Peyer's patch (tissue), 4 donors: ENCODE measurements at regions not wholly inside any gene's neighbourhood (a gene's known extent, or its start where the extent isn't known, plus 50 kb on each side); places are given as distances from the start of the nearest gene placed in this dataset.

Source experiments
- DNase-seq, 3 donors: peaks; one replicate each; pipeline ENCODE4 v3.0.0-alpha.2; 2017 to 2019
- H3K27ac ChIP-seq, 4 donors: fragments of 200-600 bp; sonication (generic); one replicate each; pipeline ENCODE4 v1.5.1; 2016 to 2019
- H3K27me3 ChIP-seq, 2 donors: fragments of 200-600 bp; sonication (generic); one replicate each; pipeline ENCODE4 v1.5.1; 2019
- H3K36me3 ChIP-seq, 3 donors: fragments of 200-600 bp; sonication (generic); one replicate each; pipeline ENCODE4 v1.5.1; 2016 to 2019
- H3K4me1 ChIP-seq, 4 donors: fragments of 200-600 bp; sonication (generic); one replicate each; pipeline ENCODE4 v1.5.1; 2016 to 2019
- H3K4me3 ChIP-seq, 4 donors: fragments of 200-600 bp; sonication (generic); 1 replicate in 3 of 4; 2 replicates in 1 of 4; pipeline ENCODE4 v1.5.1; 2016 to 2019; ENCODE audit warnings: mild to moderate bottlenecking in 1 of 4
- H3K9me3 ChIP-seq, 4 donors: fragments of 200-600 bp; sonication (generic); one replicate each; pipeline ENCODE4 v1.5.1; 2016 to 2019; ENCODE audit warnings: mild to moderate bottlenecking in 1 of 4
- CTCF ChIP-seq, 6 experiments: fragments of 450-650 bp in 4 of 6; fragments of 200-600 bp in 2 of 6; sonication (generic) in 1 of 6; IDR thresholded peaks; one replicate each; pipeline ENCODE4 v1.5.1; 2017 to 2019; ENCODE audit warnings: antibody characterized with exemption in 6 of 6, mild to moderate bottlenecking in 3 of 6, moderate library complexity in 1 of 6
- POLR2A ChIP-seq, 2 donors: fragments of 450-650 bp; IDR thresholded peaks; one replicate each; pipeline ENCODE4 v1.5.1; 2017; ENCODE audit warnings: antibody characterized with exemption in 2 of 2, mild to moderate bottlenecking in 2 of 2, moderate library complexity in 2 of 2

DNA sequence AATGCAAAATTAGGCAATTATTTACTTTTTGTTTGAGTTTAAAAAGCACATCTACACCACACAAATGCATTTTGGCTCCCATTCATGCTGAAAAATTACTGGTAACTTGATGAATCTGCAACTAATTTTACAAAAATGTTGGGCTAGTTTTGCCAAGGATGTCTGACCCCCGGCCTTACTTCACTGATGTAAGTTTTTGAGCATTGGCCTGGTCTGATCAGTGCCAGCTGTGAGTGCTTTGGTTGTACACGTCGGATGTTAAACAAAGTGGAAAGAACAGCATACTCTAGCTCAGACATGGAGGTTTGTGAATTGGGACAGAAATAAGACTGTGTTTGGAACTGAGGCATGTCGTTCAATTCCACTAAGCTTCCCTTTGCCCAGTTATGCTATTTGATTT is 1044.2 kb downstream of the TLE4 start:
- no peaks in the 10 kb centered on the region for H3K36me3 ChIP-seq
- no peaks in the 10 kb centered on the region for H3K4me1 ChIP-seq
- TF ChIP-seq POLR2A (IDR thresholded peaks at IDR 0.05) = no peak
- no peak for TF ChIP-seq CTCF (IDR thresholded peaks at IDR 0.05)
- no peak overlapping the region for H3K4me3 ChIP-seq
- H3K27ac ChIP-seq = no peak overlapping the region
- no peaks in the 10 kb centered on the region for H3K27me3 ChIP-seq
- DNase-seq = no peak
- no peaks in the 10 kb centered on the region for H3K9me3 ChIP-seq

GRCh38 chr9:80605793-80606192 is 1034.0 kb downstream of the TLE4 start:
- Histone ChIP-seq H3K4me1 (no peaks in the 10 kb centered on the region), H3K27me3 (no peaks in the 10 kb centered on the region), H3K36me3 (no peaks in the 10 kb centered on the region), H3K27ac (no peak overlapping the region), H3K4me3 (no peak overlapping the region), H3K9me3 (no peaks in the 10 kb centered on the region)
- DNase-seq = no peak
- TF ChIP-seq POLR2A (IDR thresholded peaks at IDR 0.05) (no peak), CTCF (IDR thresholded peaks at IDR 0.05) (no peak)

GRCh38 chr9:80605129-80605528 is 1033.4 kb downstream of the TLE4 start:
- TF ChIP-seq POLR2A (IDR thresholded peaks at IDR 0.05) (no peak), CTCF (IDR thresholded peaks at IDR 0.05) (no peak)
- Histone ChIP-seq H3K4me3 (no peak overlapping the region), H3K4me1 (no peaks in the 10 kb centered on the region), H3K36me3 (no peaks in the 10 kb centered on the region), H3K27ac (no peak overlapping the region), H3K9me3 (no peaks in the 10 kb centered on the region), H3K27me3 (no peaks in the 10 kb centered on the region)
- no peak for DNase-seq

- Histone ChIP-seq H3K27ac (no peak overlapping the region), H3K36me3 (no peaks in the 10 kb centered on the region), H3K4me1 (no peaks in the 10 kb centered on the region), H3K9me3 (no peaks in the 10 kb centered on the region), H3K27me3 (no peaks in the 10 kb centered on the region), H3K4me3 (no peak overlapping the region)
- TF ChIP-seq POLR2A (IDR thresholded peaks at IDR 0.05) (no peak), CTCF (IDR thresholded peaks at IDR 0.05) (no peak)
- no peak for DNase-seq
These were observed 1030.5 kb downstream of the TLE4 start for GRCh38 chr9:80602291-80602690.

DNA sequence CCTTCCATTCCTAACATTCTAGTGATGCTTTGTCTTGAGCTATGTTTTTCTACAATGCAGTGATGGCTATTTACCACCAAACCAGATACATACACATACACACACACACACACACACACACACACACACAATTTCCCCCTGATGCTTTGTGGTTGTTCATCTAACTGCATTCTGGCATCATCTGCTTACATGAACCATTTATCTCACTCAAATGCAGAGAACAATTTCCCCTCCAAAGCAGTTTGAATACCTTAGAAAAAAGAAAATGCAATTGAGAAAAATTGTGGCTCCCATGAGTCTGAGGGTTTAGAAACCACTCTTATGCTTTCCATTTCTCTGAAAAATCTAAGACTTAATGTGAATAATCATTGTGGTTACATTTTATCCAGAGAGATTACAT is 1024.8 kb downstream of the TLE4 start:
- Histone ChIP-seq H3K4me1 (no peaks in the 10 kb centered on the region), H3K36me3 (no peaks in the 10 kb centered on the region), H3K27me3 (no peaks in the 10 kb centered on the region), H3K4me3 (no peak overlapping the region), H3K27ac (no peak overlapping the region), H3K9me3 (no peaks in the 10 kb centered on the region)
- no peak for DNase-seq
- TF ChIP-seq CTCF (IDR thresholded peaks at IDR 0.05) (no peak), POLR2A (IDR thresholded peaks at IDR 0.05) (no peak)

DNA sequence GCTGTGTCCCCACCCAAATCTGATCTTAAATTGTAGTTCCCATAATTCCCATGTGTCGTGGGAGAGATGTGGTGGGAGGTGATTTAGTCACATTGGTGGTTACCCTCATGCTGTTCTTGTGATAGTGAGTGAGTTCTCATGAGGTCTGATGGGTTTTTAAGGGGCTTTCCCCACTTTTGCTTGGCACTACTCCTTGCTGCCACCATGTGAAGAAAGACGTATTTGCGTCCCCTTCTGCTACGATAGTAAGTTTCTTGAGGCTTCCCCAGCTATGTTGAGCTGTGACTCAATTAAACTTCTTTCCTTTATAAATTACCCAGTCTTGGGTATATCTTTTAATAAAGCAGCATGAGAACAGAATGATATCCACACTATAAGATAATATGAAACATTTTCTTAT is 1023.4 kb downstream of the TLE4 start:
- Histone ChIP-seq H3K4me1 (no peaks in the 10 kb centered on the region), H3K27me3 (no peaks in the 10 kb centered on the region)
- TF ChIP-seq CTCF (IDR thresholded peaks at IDR 0.05) = no peak
- TF ChIP-seq POLR2A (IDR thresholded peaks at IDR 0.05) = no peak

More for the DNA sequence above, 1023.4 kb downstream of the TLE4 start:
- Histone ChIP-seq H3K27ac (no peak overlapping the region), H3K9me3 (no peaks in the 10 kb centered on the region), H3K4me3 (no peak overlapping the region), H3K36me3 (no peaks in the 10 kb centered on the region)
- DNase-seq = no peak
